IMR-90 (cell line): ENCODE measurements at regions not wholly inside any gene's neighbourhood (a gene's known extent, or its start where the extent isn't known, plus 50 kb on each side); places are given as distances from the start of the nearest gene placed in this dataset.

Experiments
- ATAC-seq: fragments of 200-7000 bp; cut with Tn5 transposase; 2 replicates; pipeline ENCODE4 v1.9.1; 2020; ENCODE audit warnings: low read depth, mild to moderate bottlenecking, moderate library complexity
- BruUV-seq: library from RNA; stranded (reverse); fragments of 400-500 nt; replicated peaks from 2 replicates; lab custom pipeline; 2021; lab: Mats Ljungman, UMichigan
- CTCF ChIA-PET: fragments of 300-600 bp; formaldehyde crosslinking; extraction: SDS; loops from one replicate; lab custom pipeline; 2021; ENCODE audit warnings: antibody characterized with exemption; lab: Yijun Ruan, JAX
- POLR2A ChIA-PET: fragments of 300-600 bp; sonication (Branson Sonifier 250); formaldehyde crosslinking; loops from one replicate; lab custom pipeline; 2022; ENCODE audit warnings: antibody characterized with exemption; ENCODE audit not compliant: unreplicated experiment; lab: Charles Lee
- DNase-seq: peaks from one replicate; pipeline ENCODE4 v3.0.0; 2013
- H2AFZ ChIP-seq: replicated peaks from 2 replicates; pipeline ENCODE3; 2013; ENCODE audit warnings: low read length, mild to moderate bottlenecking; ENCODE audit not compliant: poor library complexity
- H2AK5ac ChIP-seq: 2 replicates; pipeline ENCODE4 v1.6.1; 2013; ENCODE audit warnings: low read depth, low read length, inconsistent platforms
- H2AK9ac ChIP-seq: replicated peaks from 2 replicates; pipeline ENCODE3; 2013; ENCODE audit warnings: mild to moderate bottlenecking, low read depth, low read length, moderate library complexity; ENCODE audit not compliant: poor library complexity
- H2BK120ac ChIP-seq: 2 replicates; pipeline ENCODE4 v1.6.1; 2013; ENCODE audit warnings: low read depth, low read length, inconsistent platforms
- H2BK15ac ChIP-seq: 3 replicates; pipeline ENCODE4 v1.6.1; 2013; ENCODE audit warnings: low read depth, low read length, inconsistent platforms
- H2BK20ac ChIP-seq: 2 replicates; pipeline ENCODE4 v1.6.1; 2013; ENCODE audit warnings: low read depth, mild to moderate bottlenecking, inconsistent platforms, low read length, moderate library complexity
- H2BK5ac ChIP-seq: 2 replicates; pipeline ENCODE4 v1.6.1; 2013; ENCODE audit warnings: mild to moderate bottlenecking, low read depth, low read length, inconsistent platforms; ENCODE audit not compliant: poor library complexity, severe bottlenecking
- H3K14ac ChIP-seq: replicated peaks from 2 replicates; pipeline ENCODE4 v1.6.1; 2013; ENCODE audit warnings: low read depth, low read length, inconsistent platforms
- H3K18ac ChIP-seq: 2 replicates; pipeline ENCODE4 v1.6.1; 2013; ENCODE audit warnings: low read depth, low read length, control low read depth
- H3K23ac ChIP-seq: 2 replicates; pipeline ENCODE4 v1.6.1; 2013; ENCODE audit warnings: low read depth, low read length, inconsistent platforms
- H3K27ac ChIP-seq: 2 replicates; pipeline ENCODE4 v1.5.1; 2013; ENCODE audit warnings: mild to moderate bottlenecking, control low read depth, low read length; ENCODE audit not compliant: insufficient read depth
- H3K27me3 ChIP-seq: 2 replicates; pipeline ENCODE4 v1.6.1; 2013; ENCODE audit warnings: low read length; ENCODE audit not compliant: control insufficient read depth, insufficient read depth
- H3K36me3 ChIP-seq: 2 replicates; pipeline ENCODE4 v1.6.1; 2013; ENCODE audit warnings: low read length, mixed read lengths; ENCODE audit not compliant: control insufficient read depth, insufficient read depth
- H3K4ac ChIP-seq: 2 replicates; pipeline ENCODE4 v1.6.1; 2013; ENCODE audit warnings: low read depth, low read length, inconsistent platforms
- H3K4me1 ChIP-seq: 2 replicates; pipeline ENCODE4 v1.6.1; 2013; ENCODE audit warnings: low read length, mixed read lengths; ENCODE audit not compliant: control insufficient read depth, insufficient read depth
- H3K4me2 ChIP-seq: 2 replicates; pipeline ENCODE4 v1.6.1; 2013; ENCODE audit warnings: low read depth, mild to moderate bottlenecking, control low read depth, low read length, moderate library complexity
- H3K4me3 ChIP-seq: 2 replicates; pipeline ENCODE4 v1.5.1; 2013; ENCODE audit warnings: low read depth, mild to moderate bottlenecking, control low read depth, low read length, moderate library complexity; ENCODE audit not compliant: insufficient read depth
- H3K56ac ChIP-seq: 2 replicates; pipeline ENCODE4 v1.6.1; 2013; ENCODE audit warnings: low read length, inconsistent platforms; ENCODE audit not compliant: insufficient read depth; ENCODE audit errors: extremely low read depth
- H3K79me1 ChIP-seq, 2 experiments: 2 replicates each; pipeline ENCODE4 v1.6.1; 2013; ENCODE audit warnings: low read length in 2 of 2, inconsistent platforms in 1 of 2, low read depth in 1 of 2
- H3K9ac ChIP-seq: 2 replicates; pipeline ENCODE4 v1.6.1; 2013; ENCODE audit warnings: low read depth, low read length, control low read depth
- H3K9me1 ChIP-seq: 2 replicates; pipeline ENCODE4 v1.6.1; 2013; ENCODE audit warnings: low read length, inconsistent platforms; ENCODE audit not compliant: insufficient read depth
- H3K9me3 ChIP-seq: 2 replicates; pipeline ENCODE4 v1.6.1; 2013; ENCODE audit warnings: low read length; ENCODE audit not compliant: control insufficient read depth, insufficient read depth
- H4K20me1 ChIP-seq: 2 replicates; pipeline ENCODE4 v1.6.1; 2013; ENCODE audit warnings: low read length, inconsistent platforms; ENCODE audit not compliant: insufficient read depth
- H4K5ac ChIP-seq: 2 replicates; pipeline ENCODE4 v1.6.1; 2013; ENCODE audit warnings: mild to moderate bottlenecking, low read depth, low read length, control low read depth
- H4K8ac ChIP-seq, 2 experiments: 2 replicates each; pipeline ENCODE4 v1.6.1; 2013; ENCODE audit warnings: low read depth in 2 of 2, low read length in 2 of 2, control low read depth in 1 of 2, inconsistent platforms in 1 of 2
- H4K91ac ChIP-seq: 2 replicates; pipeline ENCODE4 v1.6.1; 2013; ENCODE audit warnings: low read depth, low read length, inconsistent platforms; ENCODE audit not compliant: insufficient read depth
- BHLHE40 ChIP-seq: fragments of 150-350 bp; IDR thresholded peaks from 2 replicates; pipeline ENCODE4 v1.6.1; 2016; ENCODE audit warnings: mild to moderate bottlenecking, low read depth, low read length
- CEBPB ChIP-seq: IDR thresholded peaks from 2 replicates; pipeline ENCODE4 v1.6.1; 2012; ENCODE audit warnings: low read depth, low read length, improper control_type of control experiment
- CHD1 ChIP-seq: IDR thresholded peaks from 2 replicates; pipeline ENCODE4 v1.6.1; 2012; ENCODE audit warnings: low read depth, low read length, improper control_type of control experiment
- ELK1 ChIP-seq: fragments of 150-350 bp; IDR thresholded peaks from 2 replicates; pipeline ENCODE4 v1.6.1; 2016; ENCODE audit warnings: low read depth, mild to moderate bottlenecking, low read length, moderate library complexity, borderline replicate concordance
- FOS ChIP-seq: fragments of 150-350 bp; IDR thresholded peaks from 2 replicates; pipeline ENCODE4 v1.6.1; 2016; ENCODE audit warnings: low read depth, low read length
- MAFK ChIP-seq: IDR thresholded peaks from 2 replicates; pipeline ENCODE4 v1.6.1; 2012; ENCODE audit warnings: low read depth, low read length, improper control_type of control experiment
- MAZ ChIP-seq: IDR thresholded peaks from 2 replicates; pipeline ENCODE4 v1.6.1; 2012; ENCODE audit warnings: low read depth, mild to moderate bottlenecking, low read length, improper control_type of control experiment, moderate library complexity, borderline replicate concordance
- MXI1 ChIP-seq: IDR thresholded peaks from 2 replicates; pipeline ENCODE4 v1.6.1; 2012; ENCODE audit warnings: low read depth, mild to moderate bottlenecking, low read length, moderate library complexity, borderline replicate concordance
- NFE2L2 ChIP-seq: fragments of 150-350 bp; IDR thresholded peaks from 2 replicates; pipeline ENCODE4 v1.6.1; 2016; ENCODE audit warnings: low read depth, mild to moderate bottlenecking, low read length
- POLR2A ChIP-seq: IDR thresholded peaks from 2 replicates; pipeline ENCODE4 v1.6.1; 2012; ENCODE audit warnings: mild to moderate bottlenecking, low read depth, low read length
- RAD21 ChIP-seq: IDR thresholded peaks from 2 replicates; pipeline ENCODE4 v1.6.1; 2012; ENCODE audit warnings: low read length, improper control_type of control experiment
- RCOR1 ChIP-seq: IDR thresholded peaks from 2 replicates; pipeline ENCODE4 v1.6.1; 2012; ENCODE audit warnings: mild to moderate bottlenecking, low read length, improper control_type of control experiment; ENCODE audit not compliant: insufficient replicate concordance
- RFX5 ChIP-seq: IDR thresholded peaks from 2 replicates; pipeline ENCODE4 v1.8.0; 2012; ENCODE audit warnings: low read depth, mild to moderate bottlenecking, low read length, moderate library complexity
- SMC3 ChIP-seq: fragments of 150-350 bp; IDR thresholded peaks from 2 replicates; pipeline ENCODE4 v1.6.1; 2016; ENCODE audit warnings: low read depth, mild to moderate bottlenecking, antibody characterized with exemption, low read length, moderate library complexity
- USF2 ChIP-seq: fragments of 150-350 bp; IDR thresholded peaks from 2 replicates; pipeline ENCODE4 v1.6.1; 2017; ENCODE audit warnings: mild to moderate bottlenecking, antibody characterized with exemption, low read length, low read depth
- WGBS, 2 experiments: methylation state at CpG; one replicate each; pipeline versions ENCODE4 v1.1.5 to v1.1.7; 2013; ENCODE audit warnings: missing lambda C conversion rate in 2 of 2; ENCODE audit not compliant: insufficient read length in 1 of 2; ENCODE audit errors: extremely low coverage in 2 of 2; 5-methylcytosine and 5-hydroxymethylcytosine counted together
- dilution Hi-C: fragments of 300-500 bp; cut with HindIII; formaldehyde crosslinking; loops from one replicate; pipeline ENCODE4 v1.14.3; 2018; ENCODE audit warnings: low sequenced_read_pairs; ENCODE audit not compliant: unreplicated experiment
- in situ Hi-C: fragments of 300-500 bp; cut with MboI; formaldehyde crosslinking; loops from 3 replicates; pipeline ENCODE4 v1.14.3; 2019; ENCODE audit warnings: low sequenced_read_pairs, inconsistent platforms, mixed read lengths
- intact Hi-C: fragments of 100-400 bp; cut with micrococcal nuclease; formaldehyde crosslinking; loops from 2 replicates; pipeline ENCODE4 v1.10.0; 2022

- Histone ChIP-seq H3K56ac (no peak overlapping the region), H3K4me3 (no peak overlapping the region), H2AK5ac (no peak overlapping the region), H3K9me1 (no peaks in the 10 kb centered on the region), H4K8ac (no peak overlapping the region), H2AK9ac (no peak overlapping the region), H3K14ac (no peak overlapping the region), H2BK15ac (no peak overlapping the region), H2AFZ (no peak overlapping the region), H2BK20ac (no peak overlapping the region), H4K5ac (no peak overlapping the region), H4K20me1 (no peaks in the 10 kb centered on the region), H3K23ac (no peak overlapping the region), H3K9ac (no peak overlapping the region), H3K4me1 (no peaks in the 10 kb centered on the region), H2BK120ac (no peak overlapping the region), H3K4me2 (no peak overlapping the region), H3K36me3 (no peaks in the 10 kb centered on the region), H3K79me1 (no peaks in the 10 kb centered on the region), H3K18ac (no peak overlapping the region), H3K27me3 (no peaks in the 10 kb centered on the region), H3K4ac (no peak overlapping the region), H2BK5ac (no peak overlapping the region), H4K91ac (no peak overlapping the region), H3K27ac (no peak overlapping the region), H3K9me3 (peaks cover 26% of the 10 kb centered on the region)
- ATAC-seq, result no peak
- WGBS, 2 experiments, result 82% methylated on average over 2 of the region's 12 CpGs; no CpG with 5 or more reads in 1 of the 2 experiments
- intact Hi-C loops, result no loop called here
- DNase-seq, result no peak
- TF ChIP-seq CHD1, result no peak
- TF ChIP-seq MAFK, result no peak
- TF ChIP-seq FOS, result no peak
- TF ChIP-seq BHLHE40, result no peak
- TF ChIP-seq SMC3, result no peak
- no peak for TF ChIP-seq RAD21
- TF ChIP-seq ELK1, result no peak
- TF ChIP-seq RCOR1, result no peak
- TF ChIP-seq MXI1, result no peak
- no peak for TF ChIP-seq POLR2A
- TF ChIP-seq MAZ, result no peak
- TF ChIP-seq RFX5, result no peak
- no peak for TF ChIP-seq CEBPB
- no peak for TF ChIP-seq USF2
- TF ChIP-seq NFE2L2, result no peak
- CTCF ChIA-PET, result interaction anchor here (0.6 kb wide), 1 partner anchor 836 kb away, joined by 3 read pairs; no protein-coding TSS in a partner anchor
- POLR2A ChIA-PET, result no interaction called here
- dilution Hi-C loops, result no loop called here
- BruUV-seq, result no TSS peak
- in situ Hi-C loops, result no loop called here
Measured at GRCh38 chr5:2352101-2352861, 399.2 kb downstream of the IRX2 start.
